Gastrocnemius medialis (tissue), 4 donors: ENCODE measurements at regions not wholly inside any gene's neighbourhood (a gene's known extent, or its start where the extent isn't known, plus 50 kb on each side); places are given as distances from the start of the nearest gene placed in this dataset.

ENCODE experiments used
- CTCF ChIP-seq, 5 experiments: fragments of 450-650 bp in 3 of 5; fragments of 200-600 bp in 2 of 5; sonication (generic) in 2 of 5; IDR thresholded peaks in 4 of 5; conservative IDR thresholded peaks in 1 of 5; 1 replicate in 4 of 5; 2 replicates in 1 of 5; pipeline ENCODE4 v1.5.1; 2016 to 2019; ENCODE audit warnings: antibody characterized with exemption in 5 of 5, mild to moderate bottlenecking in 3 of 5, moderate library complexity in 3 of 5
- POLR2A ChIP-seq, 2 donors: fragments of 450-650 bp; IDR thresholded peaks; one replicate each; pipeline ENCODE4 v1.6.1; 2017; ENCODE audit warnings: antibody characterized with exemption in 2 of 2, mild to moderate bottlenecking in 2 of 2, moderate library complexity in 2 of 2

DNA sequence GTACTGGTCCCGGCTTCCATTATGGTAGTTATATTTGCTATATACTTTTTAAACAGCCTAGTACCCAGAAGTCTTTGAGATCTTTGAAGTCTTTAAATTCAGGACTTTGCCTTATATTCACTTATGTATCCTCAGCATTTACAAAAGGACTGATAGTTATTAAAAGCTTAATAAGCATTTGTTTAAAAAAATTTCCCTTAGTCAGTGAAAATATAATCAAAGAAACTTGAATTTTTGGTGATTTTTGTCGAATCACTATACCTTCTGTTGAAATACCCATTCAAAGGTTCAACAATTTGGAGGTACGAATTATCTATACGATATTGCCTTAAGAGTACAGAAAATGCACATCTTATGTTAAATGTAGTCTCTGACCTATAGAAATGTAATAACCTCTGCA is 721.4 kb downstream of the NSUN3 start:
- TF ChIP-seq POLR2A (IDR thresholded peaks at IDR 0.05), result no peak
- TF ChIP-seq CTCF (IDR thresholded peaks at IDR 0.05 in 4 of 5, conservative IDR thresholded peaks at IDR 0.05 in 1 of 5), result no peak
